Ecto neural progenitor cell (in vitro differentiated cells): ENCODE measurements at regions not wholly inside any gene's neighbourhood (a gene's known extent, or its start where the extent isn't known, plus 50 kb on each side); places are given as distances from the start of the nearest gene placed in this dataset.

Experiments
- DNase-seq: peaks from one replicate; pipeline ENCODE4 v3.0.0-alpha.2; 2018; ENCODE audit warnings: low spot score

GRCh38 chr2:61722318-61722717, 131.5 kb downstream of the FAM161A start:
- no peak for DNase-seq

GRCh38 chr2:61721382-61721781, 132.5 kb downstream of the FAM161A start:
- no peak for DNase-seq

GRCh38 chr2:61720911-61721310, 132.9 kb downstream of the FAM161A start:
- no peak for DNase-seq

GRCh38 chr2:61718965-61719364, 134.9 kb downstream of the FAM161A start:
- no peak for DNase-seq

- no peak for DNase-seq
Measured at GRCh38 chr2:61715506-61715905, 138.4 kb downstream of the FAM161A start.

GRCh38 chr2:61714210-61714609, 139.7 kb downstream of the FAM161A start:
- no peak for DNase-seq

GRCh38 chr2:61713457-61713856, 140.4 kb downstream of the FAM161A start:
- no peak for DNase-seq

GRCh38 chr2:61712060-61712459, 141.8 kb downstream of the FAM161A start:
- DNase-seq = no peak

- DNase-seq = no peak
Measured at GRCh38 chr2:61710711-61711110, 143.1 kb downstream of the FAM161A start.

GRCh38 chr2:61707984-61708852, 145.6 kb downstream of the FAM161A start:
- DNase-seq = no peak

- DNase-seq = no peak
Measured at GRCh38 chr2:61705625-61706024, 148.2 kb downstream of the FAM161A start.

- no peak for DNase-seq
Measured at GRCh38 chr2:61704364-61704763, 149.5 kb downstream of the FAM161A start.

GRCh38 chr2:61702088-61702467, 151.8 kb downstream of the FAM161A start:
- no peak for DNase-seq

GRCh38 chr2:61700464-61700863, 153.4 kb downstream of the FAM161A start:
- DNase-seq = no peak

GRCh38 chr2:61694312-61695274, 156.4 kb upstream of the XPO1 start:
- peak; percentile 95 for DNase-seq

- DNase-seq = no peak
Measured at GRCh38 chr2:61693744-61694143, 155.6 kb upstream of the XPO1 start.

- no peak for DNase-seq
Measured at GRCh38 chr2:61690078-61690596, 152.0 kb upstream of the XPO1 start.

- DNase-seq = no peak
Measured at GRCh38 chr2:61689568-61689967, 151.4 kb upstream of the XPO1 start.

GRCh38 chr2:61688369-61689334, 150.5 kb upstream of the XPO1 start:
- DNase-seq = no peak

GRCh38 chr2:61679096-61679495, 140.9 kb upstream of the XPO1 start:
- no peak for DNase-seq

GRCh38 chr2:61677942-61678341, 139.8 kb upstream of the XPO1 start:
- DNase-seq = no peak
